Type B pancreatic cell (in vitro differentiated cells): ENCODE measurements at regions not wholly inside any gene's neighbourhood (a gene's known extent, or its start where the extent isn't known, plus 50 kb on each side); places are given as distances from the start of the nearest gene placed in this dataset.

Experiments used
- DNase-seq: peaks from one replicate; pipeline ENCODE4 v3.0.0; 2021; ENCODE audit warnings: mixed read lengths; ENCODE audit not compliant: unreplicated experiment; ENCODE audit errors: extremely low spot score
- H3K27ac Mint-ChIP-seq: 2 replicates; pipeline ENCODE4 v1.8.0; 2021; ENCODE audit warnings: mild to moderate bottlenecking, mixed read lengths
- H3K27me3 Mint-ChIP-seq: 2 replicates; pipeline ENCODE4 v1.8.0; 2021; ENCODE audit warnings: mixed read lengths
- H3K36me3 Mint-ChIP-seq: 2 replicates; pipeline ENCODE4 v1.8.0; 2021; ENCODE audit warnings: mixed read lengths
- H3K4me1 Mint-ChIP-seq: one replicate; pipeline ENCODE4 v1.8.0; 2021; ENCODE audit warnings: mixed read lengths; ENCODE audit not compliant: unreplicated experiment
- H3K4me3 Mint-ChIP-seq: 2 replicates; pipeline ENCODE4 v1.8.0; 2021; ENCODE audit warnings: mild to moderate bottlenecking, mixed read lengths
- H3K9me3 Mint-ChIP-seq: 2 replicates; pipeline ENCODE4 v1.8.0; 2021; ENCODE audit warnings: mixed read lengths
- TF ChIP-seq, protein P1 (sequence below): fragments of 200-600 bp; sonication (generic); conservative IDR thresholded peaks from 2 replicates; pipeline ENCODE4 v1.5.0; 2021; ENCODE audit warnings: antibody characterized with exemption, mild to moderate bottlenecking

GRCh38 chr11:128067780-128068179 lies 519.6 kb downstream of the ETS1 start:
- Mint-ChIP-seq H3K27ac (no peak overlapping the region), H3K4me3 (no peak overlapping the region), H3K36me3 (no peaks in the 10 kb centered on the region), H3K9me3 (peaks cover 3% of the 10 kb centered on the region), H3K4me1 (no peaks in the 10 kb centered on the region), H3K27me3 (no peaks in the 10 kb centered on the region)
- no peak for DNase-seq
- TF ChIP-seq, protein P1, sequence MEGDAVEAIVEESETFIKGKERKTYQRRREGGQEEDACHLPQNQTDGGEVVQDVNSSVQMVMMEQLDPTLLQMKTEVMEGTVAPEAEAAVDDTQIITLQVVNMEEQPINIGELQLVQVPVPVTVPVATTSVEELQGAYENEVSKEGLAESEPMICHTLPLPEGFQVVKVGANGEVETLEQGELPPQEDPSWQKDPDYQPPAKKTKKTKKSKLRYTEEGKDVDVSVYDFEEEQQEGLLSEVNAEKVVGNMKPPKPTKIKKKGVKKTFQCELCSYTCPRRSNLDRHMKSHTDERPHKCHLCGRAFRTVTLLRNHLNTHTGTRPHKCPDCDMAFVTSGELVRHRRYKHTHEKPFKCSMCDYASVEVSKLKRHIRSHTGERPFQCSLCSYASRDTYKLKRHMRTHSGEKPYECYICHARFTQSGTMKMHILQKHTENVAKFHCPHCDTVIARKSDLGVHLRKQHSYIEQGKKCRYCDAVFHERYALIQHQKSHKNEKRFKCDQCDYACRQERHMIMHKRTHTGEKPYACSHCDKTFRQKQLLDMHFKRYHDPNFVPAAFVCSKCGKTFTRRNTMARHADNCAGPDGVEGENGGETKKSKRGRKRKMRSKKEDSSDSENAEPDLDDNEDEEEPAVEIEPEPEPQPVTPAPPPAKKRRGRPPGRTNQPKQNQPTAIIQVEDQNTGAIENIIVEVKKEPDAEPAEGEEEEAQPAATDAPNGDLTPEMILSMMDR, result no peak

- no peaks in the 10 kb centered on the region for H3K4me1 Mint-ChIP-seq
- TF ChIP-seq, protein P1, result no peak
- peaks cover 3% of the 10 kb centered on the region for H3K9me3 Mint-ChIP-seq
- DNase-seq, result no peak
- H3K36me3 Mint-ChIP-seq, result no peaks in the 10 kb centered on the region
- no peak overlapping the region for H3K4me3 Mint-ChIP-seq
- no peaks in the 10 kb centered on the region for H3K27me3 Mint-ChIP-seq
- H3K27ac Mint-ChIP-seq, result no peak overlapping the region
Observed at GRCh38 chr11:128066399-128066798, 521.0 kb downstream of the ETS1 start.

DNA sequence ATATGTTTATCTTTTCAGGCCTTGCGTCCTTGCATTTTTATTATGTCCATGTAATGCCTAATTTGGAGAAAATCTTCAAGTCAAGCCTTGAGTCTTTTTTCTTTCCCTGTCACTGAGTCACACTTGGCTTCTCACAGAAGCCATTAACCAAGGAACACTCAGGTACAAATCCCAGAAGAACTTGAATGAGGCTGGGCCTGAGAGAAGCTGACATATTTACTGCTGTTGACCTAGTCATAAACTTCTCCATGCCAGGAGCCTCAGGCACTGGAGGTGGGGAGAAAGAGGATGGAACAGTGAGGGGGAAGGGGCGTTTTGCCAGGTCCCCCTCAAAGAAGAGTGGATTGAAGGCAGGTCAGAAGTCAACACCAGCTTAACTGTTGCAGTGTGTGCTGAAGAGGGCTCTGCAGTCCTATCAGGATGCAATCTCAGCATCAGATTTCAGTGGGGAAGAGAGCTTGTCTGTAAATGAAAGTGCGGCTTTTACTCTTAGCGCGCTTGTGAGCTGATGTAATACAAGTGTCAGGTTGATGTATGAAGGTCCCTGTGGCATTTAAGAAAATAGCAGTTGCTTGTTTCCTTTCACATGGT lies 526.0 kb downstream of the ETS1 start:
- no peaks in the 10 kb centered on the region for H3K4me1 Mint-ChIP-seq
- no peaks in the 10 kb centered on the region for H3K36me3 Mint-ChIP-seq
- H3K4me3 Mint-ChIP-seq, result no peak overlapping the region
- no peak overlapping the region for H3K27ac Mint-ChIP-seq
- no peak for DNase-seq
- H3K27me3 Mint-ChIP-seq, result no peaks in the 10 kb centered on the region
- H3K9me3 Mint-ChIP-seq, result no peaks in the 10 kb centered on the region
- TF ChIP-seq, protein P1, result no peak

DNA sequence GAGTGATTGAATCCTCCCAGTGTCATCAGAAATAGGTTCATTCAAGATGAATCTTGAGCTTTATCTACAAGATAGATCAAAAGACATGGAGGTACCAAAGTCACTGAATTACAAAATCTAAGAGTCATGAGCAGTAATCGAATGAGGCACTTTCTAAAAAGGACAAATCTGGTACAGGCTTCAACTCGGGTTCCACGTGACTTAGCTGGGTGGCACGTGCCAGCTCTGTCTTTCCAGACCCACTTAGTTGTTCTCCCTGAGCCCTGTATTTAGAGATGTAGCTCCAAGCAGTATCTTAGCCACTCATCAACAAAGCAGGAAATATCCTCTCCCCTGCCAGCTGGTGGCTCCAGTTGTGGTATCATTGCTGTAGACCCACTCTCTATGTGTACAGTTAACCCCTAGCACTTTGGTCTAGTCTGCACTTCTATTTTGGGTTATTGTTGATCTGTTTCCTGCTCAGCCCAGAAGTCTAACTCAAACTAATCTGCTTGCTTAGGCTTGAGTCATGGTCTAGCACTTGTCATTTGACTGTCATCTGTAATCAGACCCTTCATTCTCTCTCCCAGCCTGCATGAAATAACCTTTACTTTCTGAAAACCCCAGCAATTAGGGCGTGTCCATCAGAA lies 528.7 kb downstream of the ETS1 start:
- no peaks in the 10 kb centered on the region for H3K9me3 Mint-ChIP-seq
- no peaks in the 10 kb centered on the region for H3K27me3 Mint-ChIP-seq
- TF ChIP-seq, protein P1, result no peak
- peaks cover under 1% of the 10 kb centered on the region for H3K4me1 Mint-ChIP-seq
- no peak overlapping the region for H3K4me3 Mint-ChIP-seq
- no peaks in the 10 kb centered on the region for H3K36me3 Mint-ChIP-seq
- no peak overlapping the region for H3K27ac Mint-ChIP-seq
- no peak for DNase-seq

DNA sequence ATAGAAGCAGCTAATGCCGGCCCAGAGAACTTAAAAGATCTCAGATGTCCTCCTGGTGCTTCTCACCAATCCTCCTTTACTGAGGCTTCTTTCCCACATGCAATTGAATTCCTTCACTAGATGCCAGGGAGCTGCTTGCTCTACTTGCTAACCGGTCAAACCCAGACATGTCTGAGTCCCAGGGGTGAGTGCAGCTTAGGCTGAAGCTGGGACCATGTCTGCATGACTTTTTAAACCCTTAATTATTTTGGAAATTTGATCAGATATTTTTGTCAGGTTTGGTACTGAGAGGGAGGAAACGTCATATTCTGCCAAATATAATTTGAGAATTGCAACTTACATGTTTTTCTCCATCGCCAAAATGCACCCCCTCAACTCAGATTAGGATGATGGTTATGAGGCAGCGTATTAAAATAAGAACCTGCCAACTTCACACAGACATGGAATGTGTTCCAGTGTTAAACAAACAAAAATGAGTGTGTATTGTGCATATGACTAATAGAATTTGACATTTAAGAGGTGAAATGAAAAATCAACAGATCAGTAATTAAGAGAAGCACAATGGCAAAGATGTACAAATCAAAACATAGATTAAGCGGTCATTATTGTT lies 529.5 kb downstream of the ETS1 start:
- DNase-seq, result no peak
- H3K9me3 Mint-ChIP-seq, result no peaks in the 10 kb centered on the region
- TF ChIP-seq, protein P1, result no peak
- H3K36me3 Mint-ChIP-seq, result no peaks in the 10 kb centered on the region
- H3K4me3 Mint-ChIP-seq, result no peak overlapping the region
- H3K27me3 Mint-ChIP-seq, result no peaks in the 10 kb centered on the region
- no peak overlapping the region for H3K27ac Mint-ChIP-seq
- H3K4me1 Mint-ChIP-seq, result peaks cover 9% of the 10 kb centered on the region
